ENCODE measurements at regions not wholly inside any gene's neighbourhood (a gene's known extent, or its start where the extent isn't known, plus 50 kb on each side); places are given as distances from the start of the nearest gene placed in this dataset.

DNA sequence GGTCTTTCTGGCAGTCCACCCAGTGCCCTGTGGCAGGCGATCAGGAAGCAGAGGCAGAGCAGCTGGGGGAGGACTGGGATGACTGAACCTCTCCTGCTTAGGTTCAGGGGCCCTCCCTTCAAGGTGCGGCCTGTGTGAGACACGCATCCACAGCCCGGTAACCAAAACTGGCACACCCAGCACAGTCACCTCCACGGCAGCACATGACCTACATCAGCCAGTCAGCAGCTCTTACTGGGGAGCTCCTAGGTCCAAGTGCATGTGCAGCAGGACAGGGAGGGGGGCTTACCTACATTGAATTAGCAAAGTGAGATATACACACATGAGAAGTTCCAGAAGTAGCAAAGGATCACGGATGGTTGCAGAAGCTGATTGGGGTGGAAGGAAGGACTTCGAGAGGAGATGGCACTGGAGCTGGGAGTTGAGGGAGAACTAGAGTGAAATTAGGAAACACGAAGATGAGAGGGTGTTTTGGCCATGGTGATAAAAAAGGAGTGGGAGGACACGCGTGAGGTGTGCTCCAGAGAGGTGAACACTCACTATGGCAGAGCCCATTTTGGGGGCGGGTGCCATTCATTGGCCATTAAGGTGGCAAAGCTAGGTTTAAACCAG, 51.4 kb upstream of the IRF2BP2 start:
- ATAC-seq (ENCODE audit: low read depth) (no peak), DNase-seq (ENCODE audit: low spot score) (no peak)
- Histone ChIP-seq H3K4me3 (ENCODE audit: severe bottlenecking) (no peak overlapping the region), H3K9me3 (ENCODE audit: severe bottlenecking) (no peaks in the 10 kb centered on the region), H3K36me3 (ENCODE audit: low read depth) (no peaks in the 10 kb centered on the region), H3K27ac (ENCODE audit: poor library complexity, severe bottlenecking) (no peak overlapping the region), H3K27me3 (ENCODE audit: insufficient read depth, poor library complexity, severe bottlenecking) (no peaks in the 10 kb centered on the region), H3K4me1 (ENCODE audit: insufficient read depth, poor library complexity, severe bottlenecking) (peaks cover 28% of the 10 kb centered on the region)
- TF ChIP-seq, protein P1, sequence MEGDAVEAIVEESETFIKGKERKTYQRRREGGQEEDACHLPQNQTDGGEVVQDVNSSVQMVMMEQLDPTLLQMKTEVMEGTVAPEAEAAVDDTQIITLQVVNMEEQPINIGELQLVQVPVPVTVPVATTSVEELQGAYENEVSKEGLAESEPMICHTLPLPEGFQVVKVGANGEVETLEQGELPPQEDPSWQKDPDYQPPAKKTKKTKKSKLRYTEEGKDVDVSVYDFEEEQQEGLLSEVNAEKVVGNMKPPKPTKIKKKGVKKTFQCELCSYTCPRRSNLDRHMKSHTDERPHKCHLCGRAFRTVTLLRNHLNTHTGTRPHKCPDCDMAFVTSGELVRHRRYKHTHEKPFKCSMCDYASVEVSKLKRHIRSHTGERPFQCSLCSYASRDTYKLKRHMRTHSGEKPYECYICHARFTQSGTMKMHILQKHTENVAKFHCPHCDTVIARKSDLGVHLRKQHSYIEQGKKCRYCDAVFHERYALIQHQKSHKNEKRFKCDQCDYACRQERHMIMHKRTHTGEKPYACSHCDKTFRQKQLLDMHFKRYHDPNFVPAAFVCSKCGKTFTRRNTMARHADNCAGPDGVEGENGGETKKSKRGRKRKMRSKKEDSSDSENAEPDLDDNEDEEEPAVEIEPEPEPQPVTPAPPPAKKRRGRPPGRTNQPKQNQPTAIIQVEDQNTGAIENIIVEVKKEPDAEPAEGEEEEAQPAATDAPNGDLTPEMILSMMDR (IDR thresholded peaks at IDR 0.05; ENCODE audit: poor library complexity, severe bottlenecking): no peak

DNA sequence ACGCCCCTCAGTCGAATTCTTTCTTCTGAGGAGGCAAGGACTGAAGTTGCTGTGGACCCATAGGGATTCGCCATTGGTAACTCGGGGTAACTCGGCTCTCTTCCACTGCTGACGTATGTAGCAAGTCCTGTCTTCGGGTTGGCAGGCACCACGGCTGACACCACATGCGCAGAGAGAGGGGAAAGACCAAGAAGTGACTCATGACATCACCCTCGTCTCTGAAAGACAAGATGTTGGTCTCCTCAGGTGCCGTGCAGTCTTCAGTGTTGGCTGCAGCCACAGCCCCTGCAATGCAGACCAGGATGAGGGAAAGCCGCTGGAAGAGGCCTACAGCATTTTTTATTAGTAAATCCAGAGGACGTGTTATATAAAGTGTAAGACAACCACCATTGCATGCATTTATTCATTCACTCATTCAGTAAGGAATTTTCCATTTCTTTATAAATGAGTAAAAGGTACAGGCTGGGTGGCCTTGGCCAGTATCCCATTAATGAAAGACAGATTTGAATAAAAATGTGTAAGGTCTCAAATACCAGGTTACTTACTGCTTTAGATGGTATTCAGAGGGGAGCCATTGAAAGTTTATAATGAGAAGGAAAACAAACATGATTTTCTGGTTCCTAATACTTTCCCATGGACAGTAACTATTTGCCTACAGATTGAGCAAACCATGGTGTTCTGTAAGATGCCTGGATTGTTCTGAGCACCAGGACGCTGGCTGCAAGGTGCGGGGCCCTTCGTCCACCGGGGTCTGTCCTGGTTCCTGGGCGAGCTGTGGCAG, 50.7 kb upstream of the IRF2BP2 start:
- TF ChIP-seq, protein P1 (IDR thresholded peaks at IDR 0.05; ENCODE audit: poor library complexity, severe bottlenecking): no peak
- Histone ChIP-seq H3K4me1 (ENCODE audit: insufficient read depth, poor library complexity, severe bottlenecking) (peaks cover 33% of the 10 kb centered on the region), H3K36me3 (ENCODE audit: low read depth) (no peaks in the 10 kb centered on the region; the same call in 1 of the 2 replicates), H3K9me3 (ENCODE audit: severe bottlenecking) (no peaks in the 10 kb centered on the region), H3K4me3 (ENCODE audit: severe bottlenecking) (no peak overlapping the region), H3K27ac (ENCODE audit: poor library complexity, severe bottlenecking) (no peak overlapping the region), H3K27me3 (ENCODE audit: insufficient read depth, poor library complexity, severe bottlenecking) (no peaks in the 10 kb centered on the region)
- no peak for DNase-seq (ENCODE audit: low spot score)
- ATAC-seq (ENCODE audit: low read depth): no peak
